BLaER1 treated with 17β-estradiol and CSF1 and Interleukin-3, amounts not matched to agents 10 nM and 100 nM (cell line): ENCODE measurements at regions not wholly inside any gene's neighbourhood (a gene's known extent, or its start where the extent isn't known, plus 50 kb on each side); places are given as distances from the start of the nearest gene placed in this dataset.

Experiments used
- H3K27ac ChIP-seq, 11 experiments: shearing (Covaris generic); formaldehyde crosslinking; 2 replicates each; pipeline ENCODE4 v1.8.1; 2022
- H3K27me3 ChIP-seq, 11 experiments: shearing (Covaris generic); formaldehyde crosslinking; 2 replicates each; pipeline ENCODE4 v1.8.1; 2022
- H3K36me3 ChIP-seq, 11 experiments: shearing (Covaris generic); formaldehyde crosslinking; 2 replicates each; pipeline ENCODE4 v1.8.1; 2022
- H3K4me1 ChIP-seq, 10 experiments: shearing (Covaris generic); formaldehyde crosslinking; 2 replicates each; pipeline ENCODE4 v1.8.1; 2022
- H3K4me2 ChIP-seq, 11 experiments: shearing (Covaris generic); formaldehyde crosslinking; 2 replicates each; pipeline ENCODE4 v1.8.1; 2022
- H3K4me3 ChIP-seq, 10 experiments: shearing (Covaris generic); formaldehyde crosslinking; 2 replicates each; pipeline ENCODE4 v1.8.1; 2022
- H3K9ac ChIP-seq, 11 experiments: shearing (Covaris generic); formaldehyde crosslinking; 2 replicates each; pipeline ENCODE4 v1.8.1; 2022
- H3K9me3 ChIP-seq, 11 experiments: shearing (Covaris generic); formaldehyde crosslinking; replicated peaks in 1 of 11; 2 replicates each; pipeline ENCODE4 v1.8.1; 2022
- H4K20me1 ChIP-seq, 11 experiments: shearing (Covaris generic); formaldehyde crosslinking; 2 replicates each; pipeline ENCODE4 v1.8.1; 2022
- Cebpa-rat ChIP-seq, 11 experiments: shearing (Covaris generic); IDR thresholded peaks; 2 replicates each; pipeline ENCODE4 v1.8.1; 2022

GRCh38 chr3:64399205-64399800 lies 174.0 kb upstream of the PRICKLE2 start:
- TF ChIP-seq Cebpa-rat (IDR thresholded peaks at IDR 0.05), result no peak
- Histone ChIP-seq H3K9ac (no peak overlapping the region), H3K4me2 (no peak overlapping the region), H3K4me3 (no peak overlapping the region), H3K4me1 (peaks cover 0 to 16% (median 8%) of the 10 kb centered on the region in 10 experiments; a peak in 12 of 20 replicates), H3K27ac (no peak overlapping the region), H4K20me1 (no peaks in the 10 kb centered on the region), H3K9me3 (no peaks in the 10 kb centered on the region), H3K27me3 (no peaks in the 10 kb centered on the region), H3K36me3 (no peaks in the 10 kb centered on the region)

GRCh38 chr3:64398476-64398875 lies 173.2 kb upstream of the PRICKLE2 start:
- no peak overlapping the region for H3K4me2 ChIP-seq

GRCh38 chr3:64398006-64398405 lies 172.7 kb upstream of the PRICKLE2 start:
- peaks cover 0 to 16% (median 8%) of the 10 kb centered on the region in 10 experiments; a peak in 12 of 20 replicates for H3K4me1 ChIP-seq
- H3K4me3 ChIP-seq, result no peak overlapping the region
- H3K27ac ChIP-seq, result no peak overlapping the region

More at GRCh38 chr3:64398476-64398875, 173.2 kb upstream of the PRICKLE2 start:
- TF ChIP-seq Cebpa-rat (IDR thresholded peaks at IDR 0.05), result no peak
- Histone ChIP-seq H3K9ac (no peak overlapping the region), H3K4me3 (no peak overlapping the region), H3K4me1 (peaks cover 0 to 16% (median 8%) of the 10 kb centered on the region in 10 experiments; a peak in 12 of 20 replicates), H3K27ac (no peak overlapping the region), H3K9me3 (no peaks in the 10 kb centered on the region), H3K36me3 (no peaks in the 10 kb centered on the region), H4K20me1 (no peaks in the 10 kb centered on the region), H3K27me3 (no peaks in the 10 kb centered on the region)

GRCh38 chr3:64397573-64397972 lies 172.3 kb upstream of the PRICKLE2 start:
- H3K4me3 ChIP-seq, result no peak overlapping the region
- TF ChIP-seq Cebpa-rat (IDR thresholded peaks at IDR 0.05), result no peak
- H3K9me3 ChIP-seq, result no peaks in the 10 kb centered on the region
- no peaks in the 10 kb centered on the region for H3K36me3 ChIP-seq
- H3K4me1 ChIP-seq, result peaks cover 0 to 16% (median 8%) of the 10 kb centered on the region in 10 experiments; a peak in 12 of 20 replicates
- no peaks in the 10 kb centered on the region for H4K20me1 ChIP-seq
- no peak overlapping the region for H3K27ac ChIP-seq
- no peak overlapping the region for H3K9ac ChIP-seq
- no peaks in the 10 kb centered on the region for H3K27me3 ChIP-seq
- H3K4me2 ChIP-seq, result peak overlapping the region in 5 of 11 experiments; percentile 9 to 44 (median 19); a peak in 8 of 22 replicates

More at GRCh38 chr3:64398006-64398405, 172.7 kb upstream of the PRICKLE2 start:
- Histone ChIP-seq H4K20me1 (no peaks in the 10 kb centered on the region), H3K4me2 (no peak overlapping the region), H3K36me3 (no peaks in the 10 kb centered on the region), H3K9me3 (no peaks in the 10 kb centered on the region), H3K27me3 (no peaks in the 10 kb centered on the region), H3K9ac (no peak overlapping the region)
- no peak for TF ChIP-seq Cebpa-rat (IDR thresholded peaks at IDR 0.05)

GRCh38 chr3:64395490-64395889 lies 170.2 kb upstream of the PRICKLE2 start:
- H3K36me3 ChIP-seq, result no peaks in the 10 kb centered on the region

GRCh38 chr3:64393193-64393592 lies 167.9 kb upstream of the PRICKLE2 start:
- no peak overlapping the region for H3K9ac ChIP-seq
- TF ChIP-seq Cebpa-rat (IDR thresholded peaks at IDR 0.05), result no peak
- H3K9me3 ChIP-seq, result no peaks in the 10 kb centered on the region
- H3K4me1 ChIP-seq, result peaks cover 0 to 16% (median 8%) of the 10 kb centered on the region in 10 experiments; a peak in 12 of 20 replicates
- no peaks in the 10 kb centered on the region for H3K36me3 ChIP-seq
- H3K27ac ChIP-seq, result no peak overlapping the region
- H3K27me3 ChIP-seq, result no peaks in the 10 kb centered on the region
- no peak overlapping the region for H3K4me3 ChIP-seq
- H3K4me2 ChIP-seq, result no peak overlapping the region
- H4K20me1 ChIP-seq, result 0 out of 22 replicates have a peak, but pooled peaks cover 0 to 3% (median 0%) of the 10 kb centered on the region in 11 experiments

More at GRCh38 chr3:64395490-64395889, 170.2 kb upstream of the PRICKLE2 start:
- Histone ChIP-seq H3K27me3 (no peaks in the 10 kb centered on the region), H3K4me2 (no peak overlapping the region), H3K27ac (no peak overlapping the region), H4K20me1 (0 out of 22 replicates have a peak, but pooled peaks cover 0 to 3% (median 0%) of the 10 kb centered on the region in 11 experiments), H3K9ac (no peak overlapping the region), H3K9me3 (no peaks in the 10 kb centered on the region), H3K4me3 (no peak overlapping the region), H3K4me1 (peaks cover 0 to 16% (median 8%) of the 10 kb centered on the region in 10 experiments; a peak in 12 of 20 replicates)
- no peak for TF ChIP-seq Cebpa-rat (IDR thresholded peaks at IDR 0.05)

GRCh38 chr3:64392001-64392400 lies 166.7 kb upstream of the PRICKLE2 start:
- H3K9ac ChIP-seq, result no peak overlapping the region
- no peaks in the 10 kb centered on the region for H3K9me3 ChIP-seq
- H3K27me3 ChIP-seq, result no peaks in the 10 kb centered on the region
- H3K4me2 ChIP-seq, result no peak overlapping the region
- peaks cover 0 to 8% (median 5%) of the 10 kb centered on the region in 10 experiments; a peak in 10 of 20 replicates for H3K4me1 ChIP-seq
- H3K4me3 ChIP-seq, result no peak overlapping the region
- H3K27ac ChIP-seq, result no peak overlapping the region
- H4K20me1 ChIP-seq, result 0 out of 22 replicates have a peak, but pooled peaks cover 0 to 3% (median 0%) of the 10 kb centered on the region in 11 experiments
- H3K36me3 ChIP-seq, result no peaks in the 10 kb centered on the region
- TF ChIP-seq Cebpa-rat (IDR thresholded peaks at IDR 0.05), result no peak

GRCh38 chr3:64390893-64391292 lies 165.6 kb upstream of the PRICKLE2 start:
- Histone ChIP-seq H4K20me1 (0 out of 22 replicates have a peak, but pooled peaks cover 0 to 3% (median 0%) of the 10 kb centered on the region in 11 experiments), H3K27ac (no peak overlapping the region), H3K4me1 (no peaks in the 10 kb centered on the region), H3K27me3 (no peaks in the 10 kb centered on the region), H3K36me3 (no peaks in the 10 kb centered on the region), H3K4me2 (no peak overlapping the region), H3K9me3 (no peaks in the 10 kb centered on the region), H3K4me3 (no peak overlapping the region), H3K9ac (no peak overlapping the region)
- TF ChIP-seq Cebpa-rat (IDR thresholded peaks at IDR 0.05), result no peak

- no peak overlapping the region for H3K27ac ChIP-seq
- H4K20me1 ChIP-seq, result 0 out of 22 replicates have a peak, but pooled peaks cover 0 to 3% (median 0%) of the 10 kb centered on the region in 11 experiments
- no peak overlapping the region for H3K4me2 ChIP-seq
- no peak for TF ChIP-seq Cebpa-rat (IDR thresholded peaks at IDR 0.05)
- no peaks in the 10 kb centered on the region for H3K4me1 ChIP-seq
- no peaks in the 10 kb centered on the region for H3K9me3 ChIP-seq
- no peaks in the 10 kb centered on the region for H3K36me3 ChIP-seq
- no peaks in the 10 kb centered on the region for H3K27me3 ChIP-seq
- H3K4me3 ChIP-seq, result no peak overlapping the region
- no peak overlapping the region for H3K9ac ChIP-seq
These were observed 163.6 kb upstream of the PRICKLE2 start for GRCh38 chr3:64388886-64389285.

- Histone ChIP-seq H4K20me1 (0 out of 22 replicates have a peak, but pooled peaks cover 0 to 3% (median 0%) of the 10 kb centered on the region in 11 experiments), H3K4me1 (no peaks in the 10 kb centered on the region), H3K27ac (no peak overlapping the region), H3K36me3 (no peaks in the 10 kb centered on the region), H3K9me3 (no peaks in the 10 kb centered on the region), H3K9ac (no peak overlapping the region), H3K4me3 (no peak overlapping the region), H3K27me3 (no peaks in the 10 kb centered on the region), H3K4me2 (no peak overlapping the region)
- TF ChIP-seq Cebpa-rat (IDR thresholded peaks at IDR 0.05), result no peak
These were observed 162.4 kb upstream of the PRICKLE2 start for GRCh38 chr3:64387688-64388087.
